HEK293T (cell line): ENCODE measurements at regions not wholly inside any gene's neighbourhood (a gene's known extent, or its start where the extent isn't known, plus 50 kb on each side); places are given as distances from the start of the nearest gene placed in this dataset.

ENCODE experiments used
- ARNT ChIP-seq: fragments of 450-650 bp; IDR thresholded peaks from 2 replicates; pipeline ENCODE4 v1.6.1; 2017; ENCODE audit warnings: mild to moderate bottlenecking
- BHLHE40 ChIP-seq: fragments of 450-650 bp; IDR thresholded peaks from 2 replicates; pipeline ENCODE4 v1.6.1; 2016; ENCODE audit warnings: mild to moderate bottlenecking, moderate library complexity, borderline replicate concordance
- FOXA1 ChIP-seq: fragments of 450-650 bp; IDR thresholded peaks from 2 replicates; pipeline ENCODE4 v1.6.1; 2016; ENCODE audit warnings: mild to moderate bottlenecking
- FOXK2 ChIP-seq: fragments of 450-650 bp; IDR thresholded peaks from 2 replicates; pipeline ENCODE4 v1.6.1; 2016; ENCODE audit warnings: mild to moderate bottlenecking
- FOXM1 ChIP-seq: fragments of 450-650 bp; IDR thresholded peaks from 2 replicates; pipeline ENCODE4 v1.6.1; 2017; ENCODE audit warnings: mild to moderate bottlenecking, borderline replicate concordance
- HDGF ChIP-seq: fragments of 450-650 bp; IDR thresholded peaks from 2 replicates; pipeline ENCODE4 v1.6.1; 2017; ENCODE audit warnings: antibody characterized with exemption, borderline replicate concordance
- L3MBTL2 ChIP-seq: fragments of 450-650 bp; conservative IDR thresholded peaks from 2 replicates; pipeline ENCODE4 v1.6.1; 2016; ENCODE audit warnings: mild to moderate bottlenecking
- NFRKB ChIP-seq: fragments of 450-650 bp; IDR thresholded peaks from 2 replicates; pipeline ENCODE4 v1.6.1; 2016; ENCODE audit warnings: mild to moderate bottlenecking, moderate library complexity
- SP1 ChIP-seq: fragments of 450-650 bp; IDR thresholded peaks from 2 replicates; pipeline ENCODE4 v1.6.1; 2017
- SUZ12 ChIP-seq: fragments of 450-650 bp; IDR thresholded peaks from 2 replicates; pipeline ENCODE4 v1.6.1; 2016; ENCODE audit warnings: mild to moderate bottlenecking
- TARDBP ChIP-seq: fragments of 450-650 bp; IDR thresholded peaks from 2 replicates; pipeline ENCODE4 v1.6.1; 2016
- ZNF384 ChIP-seq: fragments of 450-650 bp; IDR thresholded peaks from 2 replicates; pipeline ENCODE4 v1.6.1; 2016

DNA sequence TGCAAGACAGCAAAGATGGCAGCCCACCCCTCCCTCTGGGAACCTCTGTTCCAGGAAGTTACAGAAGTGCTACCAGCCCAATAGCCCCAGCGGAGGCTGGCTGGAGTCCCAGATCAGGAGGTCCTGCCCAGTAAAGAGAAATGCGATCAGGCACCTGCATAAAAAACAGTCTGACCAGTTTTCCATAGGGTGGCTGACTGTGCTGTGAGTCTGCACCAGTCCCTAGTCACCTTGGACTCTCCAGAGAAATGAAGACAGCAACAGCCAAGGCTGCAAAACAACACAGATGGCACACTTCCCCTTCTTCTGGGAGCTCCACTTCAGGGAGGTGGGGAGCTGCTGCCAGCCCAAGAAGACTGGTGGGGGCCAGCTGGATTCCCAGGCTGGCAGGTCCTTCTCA is 265.5 kb upstream of the PCSK5 start:
- TF ChIP-seq ZNF384 (no peak), L3MBTL2 (no peak), HDGF (no peak), SUZ12 (no peak), TARDBP (no peak), NFRKB (no peak), BHLHE40 (no peak), FOXA1 (no peak), FOXM1 (no peak), SP1 (no peak), ARNT (no peak), FOXK2 (no peak)
